Upper lobe of right lung (tissue), 1 donor: ENCODE measurements at regions not wholly inside any gene's neighbourhood (a gene's known extent, or its start where the extent isn't known, plus 50 kb on each side); places are given as distances from the start of the nearest gene placed in this dataset.

Experiments
- ATAC-seq: fragments of 200-7000 bp; cut with Tn5 transposase; one replicate; pipeline ENCODE4 v1.9.1; 2020; ENCODE audit warnings: mild to moderate bottlenecking, moderate library complexity
- DNase-seq: peaks from one replicate; pipeline ENCODE4 v3.0.0-alpha.2; 2020
- H3K27ac ChIP-seq: fragments of 200-600 bp; one replicate; pipeline ENCODE4 v1.8.0; 2022
- H3K27me3 ChIP-seq: fragments of 200-600 bp; one replicate; pipeline ENCODE4 v1.8.0; 2022; ENCODE audit warnings: mild to moderate bottlenecking
- H3K36me3 ChIP-seq: fragments of 200-600 bp; one replicate; pipeline ENCODE4 v1.8.0; 2022
- H3K4me1 ChIP-seq: fragments of 200-600 bp; one replicate; pipeline ENCODE4 v1.8.0; 2022
- H3K4me3 ChIP-seq: fragments of 200-600 bp; one replicate; pipeline ENCODE4 v1.8.0; 2022; ENCODE audit warnings: mild to moderate bottlenecking
- H3K9me3 ChIP-seq: fragments of 200-600 bp; one replicate; pipeline ENCODE4 v1.8.0; 2022
- intact Hi-C: fragments of 100-400 bp; cut with DNase I; formaldehyde crosslinking; loops from one replicate; pipeline ENCODE4 v1.11.0; 2022
- TF ChIP-seq, protein P1 (sequence below): fragments of 200-600 bp; IDR thresholded peaks from one replicate; pipeline ENCODE4 v1.8.0; 2022; ENCODE audit warnings: antibody characterized with exemption
- donor health status: DM: no; HTN: yes; CAD: no; lungs with severe emphysema.

GRCh38 chr2:117661619-117662018 lies 152.9 kb upstream of the DDX18 start:
- TF ChIP-seq, protein P1, sequence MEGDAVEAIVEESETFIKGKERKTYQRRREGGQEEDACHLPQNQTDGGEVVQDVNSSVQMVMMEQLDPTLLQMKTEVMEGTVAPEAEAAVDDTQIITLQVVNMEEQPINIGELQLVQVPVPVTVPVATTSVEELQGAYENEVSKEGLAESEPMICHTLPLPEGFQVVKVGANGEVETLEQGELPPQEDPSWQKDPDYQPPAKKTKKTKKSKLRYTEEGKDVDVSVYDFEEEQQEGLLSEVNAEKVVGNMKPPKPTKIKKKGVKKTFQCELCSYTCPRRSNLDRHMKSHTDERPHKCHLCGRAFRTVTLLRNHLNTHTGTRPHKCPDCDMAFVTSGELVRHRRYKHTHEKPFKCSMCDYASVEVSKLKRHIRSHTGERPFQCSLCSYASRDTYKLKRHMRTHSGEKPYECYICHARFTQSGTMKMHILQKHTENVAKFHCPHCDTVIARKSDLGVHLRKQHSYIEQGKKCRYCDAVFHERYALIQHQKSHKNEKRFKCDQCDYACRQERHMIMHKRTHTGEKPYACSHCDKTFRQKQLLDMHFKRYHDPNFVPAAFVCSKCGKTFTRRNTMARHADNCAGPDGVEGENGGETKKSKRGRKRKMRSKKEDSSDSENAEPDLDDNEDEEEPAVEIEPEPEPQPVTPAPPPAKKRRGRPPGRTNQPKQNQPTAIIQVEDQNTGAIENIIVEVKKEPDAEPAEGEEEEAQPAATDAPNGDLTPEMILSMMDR = no peak
- no peaks in the 10 kb centered on the region for H3K4me1 ChIP-seq
- intact Hi-C loops = no loop called here
- no peak for DNase-seq
- no peak overlapping the region for H3K4me3 ChIP-seq
- no peaks in the 10 kb centered on the region for H3K27me3 ChIP-seq
- no peaks in the 10 kb centered on the region for H3K9me3 ChIP-seq
- no peak for ATAC-seq
- no peaks in the 10 kb centered on the region for H3K36me3 ChIP-seq
- no peak overlapping the region for H3K27ac ChIP-seq

GRCh38 chr2:117674172-117674571 lies 140.3 kb upstream of the DDX18 start:
- Histone ChIP-seq H3K36me3 (no peaks in the 10 kb centered on the region), H3K4me1 (no peaks in the 10 kb centered on the region), H3K27ac (no peak overlapping the region), H3K9me3 (no peaks in the 10 kb centered on the region), H3K27me3 (no peaks in the 10 kb centered on the region), H3K4me3 (no peak overlapping the region)
- TF ChIP-seq, protein P1 = no peak
- DNase-seq (no peak), ATAC-seq (no peak)
- intact Hi-C loops = no loop called here

DNA sequence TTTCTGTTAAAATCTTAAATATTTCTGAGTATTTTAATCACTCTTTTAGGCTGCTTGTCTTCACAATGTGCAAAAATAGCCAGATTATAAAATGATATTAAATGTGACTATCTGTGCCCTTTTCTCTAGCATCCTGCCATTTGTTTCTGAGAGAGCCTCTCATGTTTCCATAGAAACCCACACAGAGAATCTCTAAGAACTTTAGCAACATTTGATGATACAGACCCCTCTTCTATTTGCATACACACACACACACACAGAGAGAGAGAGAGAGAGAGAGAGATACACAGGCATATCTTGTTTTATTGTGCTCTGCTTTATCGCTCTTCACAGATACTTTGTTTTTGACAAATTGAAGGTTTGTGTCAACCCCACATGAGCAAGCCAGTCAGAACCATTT lies 134.5 kb upstream of the DDX18 start:
- DNase-seq (no peak), ATAC-seq (no peak)
- no peak overlapping the region for H3K27ac ChIP-seq
- TF ChIP-seq, protein P1 = no peak
- intact Hi-C loops = no loop called here
- H3K4me3 ChIP-seq = no peak overlapping the region
- no peaks in the 10 kb centered on the region for H3K27me3 ChIP-seq
- no peaks in the 10 kb centered on the region for H3K4me1 ChIP-seq
- H3K36me3 ChIP-seq = no peaks in the 10 kb centered on the region
- no peaks in the 10 kb centered on the region for H3K9me3 ChIP-seq

- ATAC-seq = no peak
- no peak for DNase-seq
- H3K27me3 ChIP-seq = no peaks in the 10 kb centered on the region
- no peaks in the 10 kb centered on the region for H3K36me3 ChIP-seq
- no peaks in the 10 kb centered on the region for H3K4me1 ChIP-seq
- intact Hi-C loops = no loop called here
- TF ChIP-seq, protein P1 = no peak
- no peaks in the 10 kb centered on the region for H3K9me3 ChIP-seq
- no peak overlapping the region for H3K27ac ChIP-seq
- H3K4me3 ChIP-seq = no peak overlapping the region
Observed at GRCh38 chr2:117684919-117685318, 129.6 kb upstream of the DDX18 start.

- DNase-seq (no peak), ATAC-seq (no peak)
Observed at GRCh38 chr2:117686699-117687098, 127.8 kb upstream of the DDX18 start.

DNA sequence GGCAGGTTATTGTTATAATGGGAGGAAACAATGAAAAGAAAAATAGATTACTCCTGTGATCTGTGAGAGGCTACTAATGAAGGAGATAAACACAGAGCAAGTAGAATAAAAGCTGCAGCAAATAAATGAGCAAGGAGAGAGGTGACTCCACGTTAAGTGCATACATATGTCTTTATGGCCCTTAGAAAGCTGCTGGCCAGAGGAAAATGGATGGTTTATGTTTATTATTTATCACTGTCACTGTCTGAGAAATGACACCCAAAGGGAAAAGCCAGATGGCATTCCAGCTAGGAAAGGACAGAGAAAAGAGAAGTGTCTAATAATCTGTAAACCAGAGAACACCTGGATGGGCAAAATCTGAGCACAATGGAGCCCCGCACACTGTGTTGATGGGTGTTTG lies 122.9 kb upstream of the DDX18 start:
- DNase-seq (no peak), ATAC-seq (no peak)
- no peaks in the 10 kb centered on the region for H3K4me1 ChIP-seq
- TF ChIP-seq, protein P1 = no peak
- no peak overlapping the region for H3K4me3 ChIP-seq
- intact Hi-C loops = no loop called here
- H3K27me3 ChIP-seq = no peaks in the 10 kb centered on the region
- no peak overlapping the region for H3K27ac ChIP-seq
- no peaks in the 10 kb centered on the region for H3K9me3 ChIP-seq
- H3K36me3 ChIP-seq = no peaks in the 10 kb centered on the region

More at GRCh38 chr2:117686699-117687098, 127.8 kb upstream of the DDX18 start:
- no peak overlapping the region for H3K27ac ChIP-seq
- no peaks in the 10 kb centered on the region for H3K9me3 ChIP-seq
- TF ChIP-seq, protein P1 = no peak
- H3K36me3 ChIP-seq = no peaks in the 10 kb centered on the region
- no peaks in the 10 kb centered on the region for H3K27me3 ChIP-seq
- no peaks in the 10 kb centered on the region for H3K4me1 ChIP-seq
- H3K4me3 ChIP-seq = no peak overlapping the region
- intact Hi-C loops = no loop called here
